Kidney (tissue), 13 donors: ENCODE measurements at regions not wholly inside any gene's neighbourhood (a gene's known extent, or its start where the extent isn't known, plus 50 kb on each side); places are given as distances from the start of the nearest gene placed in this dataset.

Source experiments
- DNase-seq, 5 donors: peaks; one replicate each; pipeline ENCODE4 v3.0.0-alpha.2; 2013 to 2020
- FAIRE-seq: peaks from 2 replicates; lab custom pipeline; 2012; peaks lifted over from hg19 to GRCh38; lab: Jason Lieb, UNC
- H3K27ac ChIP-seq, 2 donors: one replicate each; pipeline ENCODE4 v1.7.0; 2013; ENCODE audit warnings: low read depth in 2 of 2, low read length in 2 of 2, inconsistent platforms in 1 of 2
- H3K27me3 ChIP-seq: one replicate; pipeline ENCODE4 v1.7.1; 2013; ENCODE audit warnings: low read length, inconsistent platforms; ENCODE audit not compliant: control insufficient read depth, insufficient read depth
- H3K36me3 ChIP-seq, 3 donors: one replicate each; pipeline versions ENCODE4 v1.7.0 to v1.7.1; 2013; ENCODE audit warnings: low read length in 3 of 3, control low read depth in 1 of 3, inconsistent platforms in 1 of 3; ENCODE audit not compliant: insufficient read depth in 3 of 3, control insufficient read depth in 2 of 3
- H3K4me1 ChIP-seq, 3 donors: one replicate each; pipeline versions ENCODE4 v1.7.0 to v1.7.1; 2013; ENCODE audit warnings: low read length in 3 of 3, inconsistent platforms in 1 of 3, low read depth in 1 of 3; ENCODE audit not compliant: control insufficient read depth in 2 of 3, insufficient read depth in 2 of 3
- H3K4me3 ChIP-seq, 3 donors: one replicate each; pipeline versions ENCODE4 v1.7.0 to v1.8.1; 2013; ENCODE audit warnings: low read length in 3 of 3, control low read depth in 1 of 3, inconsistent platforms in 1 of 3
- H3K9ac ChIP-seq, 3 donors: one replicate each; pipeline versions ENCODE4 v1.7.0 to v1.7.1; 2013; ENCODE audit warnings: low read length in 3 of 3, control low read depth in 1 of 3, inconsistent platforms in 1 of 3
- H3K9me3 ChIP-seq, 3 donors: one replicate each; pipeline versions ENCODE4 v1.7.0 to v1.7.1; 2013; ENCODE audit warnings: low read length in 3 of 3, control low read depth in 1 of 3, inconsistent platforms in 1 of 3; ENCODE audit not compliant: control insufficient read depth in 2 of 3, insufficient read depth in 1 of 3
- CTCF ChIP-seq: IDR thresholded peaks from 3 replicates; pipeline ENCODE4 v1.5.1; 2012; ENCODE audit warnings: mild to moderate bottlenecking, moderate library complexity, borderline replicate concordance; ENCODE audit not compliant: insufficient read depth; ENCODE audit errors: extremely low read depth
- intact Hi-C: fragments of 100-400 bp; cut with DNase I; formaldehyde crosslinking; loops from one replicate; pipeline ENCODE4 v1.11.1; 2022
- donor health status: control.
- donor health status: control.
- donor health status: control.
- donor health status: control.
- donor health status: control.
- donor health status: DM: yes; HTN: yes; CAD: no.
- donor health status: Normal renal cell carcinoma (clear cell type).

- DNase-seq (no peak), FAIRE-seq (no peak)
- intact Hi-C loops = no loop called here
- no peak for TF ChIP-seq CTCF
- Histone ChIP-seq H3K4me1 (no peaks in the 10 kb centered on the region), H3K27me3 (no peaks in the 10 kb centered on the region), H3K4me3 (no peak overlapping the region), H3K9me3 (no peaks in the 10 kb centered on the region), H3K27ac (no peak overlapping the region), H3K36me3 (no peaks in the 10 kb centered on the region), H3K9ac (no peak overlapping the region)
These were observed 689.6 kb downstream of the TAF11L14 start for GRCh38 chr5:18323891-18324290.

GRCh38 chr5:18325431-18325830, 691.2 kb downstream of the TAF11L14 start:
- FAIRE-seq = no peak
- intact Hi-C loops = no loop called here
- no peak for TF ChIP-seq CTCF

GRCh38 chr5:18329328-18329727, 695.1 kb downstream of the TAF11L14 start:
- no peak overlapping the region for H3K9ac ChIP-seq
- FAIRE-seq = no peak
- no peaks in the 10 kb centered on the region for H3K4me1 ChIP-seq
- no peak for TF ChIP-seq CTCF
- no peaks in the 10 kb centered on the region for H3K36me3 ChIP-seq
- intact Hi-C loops = no loop called here
- H3K9me3 ChIP-seq = no peaks in the 10 kb centered on the region
- H3K27me3 ChIP-seq = no peaks in the 10 kb centered on the region
- DNase-seq = peak in 3 of 5 donors; percentile 18 to 83 (median 64)
- no peak overlapping the region for H3K4me3 ChIP-seq
- H3K27ac ChIP-seq = no peak overlapping the region

More at GRCh38 chr5:18325431-18325830, 691.2 kb downstream of the TAF11L14 start:
- H3K36me3 ChIP-seq = no peaks in the 10 kb centered on the region
- no peak overlapping the region for H3K4me3 ChIP-seq
- H3K9ac ChIP-seq = no peak overlapping the region
- no peaks in the 10 kb centered on the region for H3K9me3 ChIP-seq
- no peaks in the 10 kb centered on the region for H3K4me1 ChIP-seq
- DNase-seq = no peak
- no peaks in the 10 kb centered on the region for H3K27me3 ChIP-seq
- H3K27ac ChIP-seq = no peak overlapping the region

- H3K27ac ChIP-seq = no peak overlapping the region
- H3K4me1 ChIP-seq = no peaks in the 10 kb centered on the region
- no peaks in the 10 kb centered on the region for H3K9me3 ChIP-seq
- no peak for TF ChIP-seq CTCF
- DNase-seq (no peak), FAIRE-seq (no peak)
- intact Hi-C loops = no loop called here
- H3K9ac ChIP-seq = no peak overlapping the region
- no peak overlapping the region for H3K4me3 ChIP-seq
- no peaks in the 10 kb centered on the region for H3K36me3 ChIP-seq
- H3K27me3 ChIP-seq = no peaks in the 10 kb centered on the region
These were observed 699.6 kb downstream of the TAF11L14 start for GRCh38 chr5:18333841-18334240.
